ENCODE measurements at regions not wholly inside any gene's neighbourhood (a gene's known extent, or its start where the extent isn't known, plus 50 kb on each side); places are given as distances from the start of the nearest gene placed in this dataset.

GRCh38 chr12:60101715-60102114 lies 505.9 kb downstream of the SLC16A7 start:
- Histone ChIP-seq H3K9me3 (ENCODE audit: control insufficient read depth, insufficient read depth, low read depth, low read length) (no peaks in the 10 kb centered on the region), H3K36me3 (ENCODE audit: control insufficient read depth in 2 of 2, insufficient read depth in 1 of 2, low read length in 2 of 2) (no peaks in the 10 kb centered on the region), H3K27ac (ENCODE audit: extremely low read depth, low read depth, low read length) (no peak overlapping the region), H3K4me1 (ENCODE audit: control insufficient read depth, insufficient read depth, low read length) (no peaks in the 10 kb centered on the region), H3K4me3 (ENCODE audit: low read depth, low read length) (no peak overlapping the region)
- POLR2A ChIA-PET: no interaction called here
- CTCF ChIA-PET: no interaction called here
- TF ChIP-seq, protein P1, sequence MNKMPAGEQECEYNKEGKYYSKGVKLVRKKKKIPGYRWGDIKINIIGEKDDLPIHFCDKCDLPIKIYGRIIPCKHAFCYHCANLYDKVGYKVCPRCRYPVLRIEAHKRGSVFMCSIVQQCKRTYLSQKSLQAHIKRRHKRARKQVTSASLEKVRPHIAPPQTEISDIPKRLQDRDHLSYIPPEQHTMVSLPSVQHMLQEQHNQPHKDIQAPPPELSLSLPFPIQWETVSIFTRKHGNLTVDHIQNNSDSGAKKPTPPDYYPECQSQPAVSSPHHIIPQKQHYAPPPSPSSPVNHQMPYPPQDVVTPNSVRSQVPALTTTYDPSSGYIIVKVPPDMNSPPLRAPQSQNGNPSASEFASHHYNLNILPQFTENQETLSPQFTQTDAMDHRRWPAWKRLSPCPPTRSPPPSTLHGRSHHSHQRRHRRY (tag by site-specific recombination; IDR thresholded peaks at IDR 0.05): no peak
- TF ChIP-seq ZNF112 (tag by site-specific recombination; IDR thresholded peaks at IDR 0.05) (no peak), HOXC10 (CRISPR knock-in tag; IDR thresholded peaks at IDR 0.05) (no peak), ZNF555 (tag by site-specific recombination; conservative IDR thresholded peaks at IDR 0.05) (no peak), PRDM2 (tag by site-specific recombination; IDR thresholded peaks at IDR 0.05; ENCODE audit: borderline replicate concordance) (no peak), YY2 (tag by site-specific recombination; IDR thresholded peaks at IDR 0.05) (no peak)
- TF ChIP-seq, protein P2, sequence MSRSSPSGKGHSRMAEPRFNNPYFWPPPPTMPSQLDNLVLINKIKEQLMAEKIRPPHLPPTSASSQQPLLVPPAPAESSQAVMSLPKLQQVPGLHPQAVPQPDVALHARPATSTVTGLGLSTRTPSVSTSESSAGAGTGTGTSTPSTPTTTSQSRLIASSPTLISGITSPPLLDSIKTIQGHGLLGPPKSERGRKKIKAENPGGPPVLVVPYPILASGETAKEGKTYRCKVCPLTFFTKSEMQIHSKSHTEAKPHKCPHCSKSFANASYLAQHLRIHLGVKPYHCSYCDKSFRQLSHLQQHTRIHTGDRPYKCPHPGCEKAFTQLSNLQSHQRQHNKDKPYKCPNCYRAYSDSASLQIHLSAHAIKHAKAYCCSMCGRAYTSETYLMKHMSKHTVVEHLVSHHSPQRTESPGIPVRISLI (tag by site-specific recombination; IDR thresholded peaks at IDR 0.05): no peak

- ChIA-PET POLR2A (no interaction called here), CTCF (no interaction called here)
- no peak overlapping the region for H3K4me3 ChIP-seq (ENCODE audit: low read depth, low read length)
- H3K4me1 ChIP-seq (ENCODE audit: control insufficient read depth, insufficient read depth, low read length): no peaks in the 10 kb centered on the region
- no peak for TF ChIP-seq GLI2 (tag by site-specific recombination; IDR thresholded peaks at IDR 0.05; ENCODE audit: borderline replicate concordance, low read depth)
- no peaks in the 10 kb centered on the region for H3K36me3 ChIP-seq (ENCODE audit: control insufficient read depth in 2 of 2, insufficient read depth in 1 of 2, low read length in 2 of 2)
- no peaks in the 10 kb centered on the region for H3K9me3 ChIP-seq (ENCODE audit: control insufficient read depth, insufficient read depth, low read depth, low read length)
- no peak overlapping the region for H3K27ac ChIP-seq (ENCODE audit: extremely low read depth, low read depth, low read length)
Measured at GRCh38 chr12:60106214-60106613, 510.4 kb downstream of the SLC16A7 start.

GRCh38 chr12:60107992-60108391 lies 512.2 kb downstream of the SLC16A7 start:
- ChIA-PET CTCF (no interaction called here), POLR2A (no interaction called here)
- no peak overlapping the region for H3K27ac ChIP-seq (ENCODE audit: extremely low read depth, low read depth, low read length)
- H3K9me3 ChIP-seq (ENCODE audit: control insufficient read depth, insufficient read depth, low read depth, low read length): no peaks in the 10 kb centered on the region
- H3K4me3 ChIP-seq (ENCODE audit: low read depth, low read length): no peak overlapping the region
- TF ChIP-seq ZNF785 (tag by site-specific recombination; IDR thresholded peaks at IDR 0.05) (no peak), ZNF707 (tag by site-specific recombination; IDR thresholded peaks at IDR 0.05) (no peak), GLIS2 (tag by site-specific recombination; IDR thresholded peaks at IDR 0.05) (no peak), ZNF335 (tag by site-specific recombination; conservative IDR thresholded peaks at IDR 0.05) (no peak), PRDM1 (tag by site-specific recombination; IDR thresholded peaks at IDR 0.05) (no peak), ZNF830 (tag by site-specific recombination; IDR thresholded peaks at IDR 0.05; ENCODE audit: low read depth) (no peak)
- no peaks in the 10 kb centered on the region for H3K4me1 ChIP-seq (ENCODE audit: control insufficient read depth, insufficient read depth, low read length)
- no peaks in the 10 kb centered on the region for H3K36me3 ChIP-seq (ENCODE audit: control insufficient read depth in 2 of 2, insufficient read depth in 1 of 2, low read length in 2 of 2)

Data from HEK293 (cell line).